Uterus (tissue), 3 donors: ENCODE measurements at regions not wholly inside any gene's neighbourhood (a gene's known extent, or its start where the extent isn't known, plus 50 kb on each side); places are given as distances from the start of the nearest gene placed in this dataset.

Experiments used
- DNase-seq, 2 donors: peaks; one replicate each; pipeline ENCODE4 v3.0.0-alpha.2; 2019 to 2020
- H3K27ac ChIP-seq, 2 donors: fragments of 200-600 bp; sonication (generic); 1 replicate in 1 of 2; 2 replicates in 1 of 2; pipeline ENCODE4 v1.5.1; 2016 to 2018
- H3K27me3 ChIP-seq, 2 donors: fragments of 200-600 bp; sonication (generic); one replicate each; pipeline ENCODE4 v1.5.1; 2018 to 2019; ENCODE audit warnings: control low read depth in 1 of 2
- H3K36me3 ChIP-seq, 2 donors: fragments of 200-600 bp; sonication (generic); one replicate each; pipeline ENCODE4 v1.5.1; 2019; ENCODE audit warnings: control low read depth in 1 of 2
- H3K4me1 ChIP-seq, 2 donors: fragments of 200-600 bp; sonication (generic); one replicate each; pipeline ENCODE4 v1.5.1; 2018 to 2019; ENCODE audit warnings: control low read depth in 1 of 2
- H3K4me3 ChIP-seq, 2 donors: fragments of 200-600 bp; sonication (generic); 1 replicate in 1 of 2; 2 replicates in 1 of 2; pipeline ENCODE4 v1.5.1; 2018 to 2019; ENCODE audit warnings: mild to moderate bottlenecking in 1 of 2
- H3K9me3 ChIP-seq, 2 donors: fragments of 200-600 bp; sonication (generic); one replicate each; pipeline ENCODE4 v1.5.1; 2019; ENCODE audit warnings: control low read depth in 1 of 2
- CTCF ChIP-seq, 4 experiments: fragments of 200-600 bp in 2 of 4; fragments of 450-650 bp in 2 of 4; sonication (generic) in 2 of 4; IDR thresholded peaks; one replicate each; pipeline ENCODE4 v1.5.1; 2016 to 2019; ENCODE audit warnings: antibody characterized with exemption in 4 of 4, mild to moderate bottlenecking in 2 of 4, moderate library complexity in 1 of 4
- POLR2A ChIP-seq, 2 donors: fragments of 450-650 bp; IDR thresholded peaks; one replicate each; pipeline ENCODE4 v1.6.1; 2016; ENCODE audit warnings: antibody characterized with exemption in 2 of 2, mild to moderate bottlenecking in 1 of 2, moderate library complexity in 1 of 2
- intact Hi-C: fragments of 100-400 bp; cut with DNase I; formaldehyde crosslinking; loops from one replicate; pipeline ENCODE4 v1.15.1; 2023; ENCODE audit warnings: low total_unique reads
- donor health status: DM: yes; HTN: yes; CAD: no.

DNA sequence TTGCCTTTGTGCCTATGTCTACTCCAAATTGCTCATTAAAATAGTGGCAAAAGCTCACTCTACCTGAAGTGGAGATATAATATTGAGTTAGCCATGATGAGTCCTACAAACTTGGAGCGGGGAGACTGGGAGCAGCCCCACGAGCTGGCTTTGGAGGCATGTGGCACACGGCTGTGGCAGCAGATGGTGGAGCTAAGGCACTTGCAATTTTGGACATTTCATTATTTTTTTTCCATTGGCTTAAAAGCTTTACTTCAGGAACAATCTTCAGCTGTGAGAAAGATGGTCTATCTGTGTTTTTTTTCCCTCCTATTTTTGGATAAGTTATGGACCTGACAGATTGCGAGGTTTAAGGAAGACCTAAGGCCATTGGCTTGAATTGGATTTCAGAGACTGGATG, 578.3 kb downstream of the CMPK2 start:
- Histone ChIP-seq H3K4me3 (no peak overlapping the region), H3K9me3 (no peaks in the 10 kb centered on the region), H3K27me3 (no peaks in the 10 kb centered on the region), H3K36me3 (no peaks in the 10 kb centered on the region), H3K27ac (no peak overlapping the region), H3K4me1 (no peaks in the 10 kb centered on the region)
- no peak for DNase-seq
- TF ChIP-seq POLR2A (IDR thresholded peaks at IDR 0.05) = no peak
- intact Hi-C loops = no loop called here

GRCh38 chr2:6288791-6289190, 576.9 kb downstream of the CMPK2 start:
- H3K9me3 ChIP-seq = no peaks in the 10 kb centered on the region
- intact Hi-C loops = no loop called here
- TF ChIP-seq POLR2A (IDR thresholded peaks at IDR 0.05) (no peak), CTCF (IDR thresholded peaks at IDR 0.05) (no peak)
- no peaks in the 10 kb centered on the region for H3K27me3 ChIP-seq
- no peak for DNase-seq
- H3K36me3 ChIP-seq = no peaks in the 10 kb centered on the region
- no peaks in the 10 kb centered on the region for H3K4me1 ChIP-seq
- no peak overlapping the region for H3K4me3 ChIP-seq
- no peak overlapping the region for H3K27ac ChIP-seq

DNA sequence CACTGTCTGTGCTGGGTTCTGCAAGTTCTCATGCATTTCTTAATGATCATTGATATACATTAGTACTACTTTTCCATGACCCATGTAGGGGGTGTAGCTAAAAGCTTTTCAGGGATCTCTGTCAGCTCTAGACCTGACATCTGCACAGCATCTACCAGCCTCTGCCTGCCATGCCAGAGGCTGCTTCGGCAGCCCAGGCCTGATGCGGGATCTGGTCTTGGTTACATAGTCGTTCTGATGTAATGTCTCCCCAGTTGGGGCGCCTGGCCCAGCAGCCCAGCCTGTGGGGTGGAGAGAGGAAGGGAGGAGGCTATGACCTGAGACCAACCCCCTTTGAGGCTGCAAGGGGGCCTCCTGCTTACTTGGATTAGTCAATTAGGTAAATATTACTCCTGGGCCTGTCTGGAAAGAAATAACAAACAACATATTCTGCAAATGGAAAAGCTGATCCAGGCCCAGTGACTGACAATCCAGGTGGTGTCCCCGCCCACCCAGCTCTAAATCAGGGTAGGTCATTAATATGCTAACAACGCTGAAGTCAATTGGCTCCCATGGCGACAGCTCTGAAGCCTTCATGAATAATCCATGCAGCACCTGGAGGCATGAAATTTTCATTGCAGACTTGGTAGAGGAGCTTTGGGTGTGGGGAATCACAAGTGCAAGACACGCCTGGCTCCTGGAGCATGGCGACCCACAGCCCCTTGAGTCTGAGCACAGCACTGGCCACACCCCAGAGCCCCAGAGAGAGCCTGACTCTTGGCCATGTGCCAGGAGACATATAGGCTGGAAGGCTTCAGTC, 575.3 kb downstream of the CMPK2 start:
- Histone ChIP-seq H3K9me3 (no peaks in the 10 kb centered on the region), H3K36me3 (no peaks in the 10 kb centered on the region), H3K4me3 (no peak overlapping the region), H3K4me1 (no peaks in the 10 kb centered on the region), H3K27ac (no peak overlapping the region), H3K27me3 (no peaks in the 10 kb centered on the region)
- no peak for TF ChIP-seq CTCF (IDR thresholded peaks at IDR 0.05)
- TF ChIP-seq POLR2A (IDR thresholded peaks at IDR 0.05) = no peak
- no peak for DNase-seq
- intact Hi-C loops = no loop called here

- TF ChIP-seq POLR2A (IDR thresholded peaks at IDR 0.05) (no peak), CTCF (IDR thresholded peaks at IDR 0.05) (no peak)
- Histone ChIP-seq H3K27me3 (no peaks in the 10 kb centered on the region), H3K4me3 (no peak overlapping the region), H3K9me3 (no peaks in the 10 kb centered on the region), H3K4me1 (no peaks in the 10 kb centered on the region), H3K27ac (no peak overlapping the region), H3K36me3 (no peaks in the 10 kb centered on the region)
- DNase-seq = no peak
- intact Hi-C loops = no loop called here
Observed at GRCh38 chr2:6294791-6295190, 570.9 kb downstream of the CMPK2 start.

DNA sequence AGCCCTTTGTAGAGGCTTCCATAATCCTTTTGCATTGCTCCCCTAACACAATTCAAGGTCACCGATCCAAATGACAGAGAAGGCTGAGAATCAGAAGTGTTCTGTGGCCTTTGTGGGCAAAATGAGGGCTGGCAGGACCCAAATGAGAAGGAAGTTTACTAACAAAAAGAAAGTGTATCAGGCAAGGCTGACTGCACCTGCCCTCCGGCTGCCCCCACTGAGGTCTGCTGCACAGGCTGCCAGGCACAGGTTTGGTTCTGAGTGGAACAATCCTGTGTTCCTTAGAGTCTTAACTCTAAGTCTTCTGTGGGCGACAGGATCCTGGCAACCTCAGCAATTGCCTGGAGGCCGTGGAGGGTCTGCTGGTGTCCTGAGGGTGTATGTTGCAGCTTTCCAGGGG, 568.5 kb downstream of the CMPK2 start:
- Histone ChIP-seq H3K4me1 (no peaks in the 10 kb centered on the region), H3K27me3 (no peaks in the 10 kb centered on the region), H3K4me3 (no peak overlapping the region), H3K36me3 (no peaks in the 10 kb centered on the region), H3K27ac (no peak overlapping the region), H3K9me3 (no peaks in the 10 kb centered on the region)
- intact Hi-C loops = no loop called here
- DNase-seq = no peak
- TF ChIP-seq CTCF (IDR thresholded peaks at IDR 0.05) (no peak), POLR2A (IDR thresholded peaks at IDR 0.05) (no peak)
